GM21515 (cell line): ENCODE measurements at regions not wholly inside any gene's neighbourhood (a gene's known extent, or its start where the extent isn't known, plus 50 kb on each side); places are given as distances from the start of the nearest gene placed in this dataset.
"Not testable (repeated sequence)": the region's sequence is repeated elsewhere in the genome, so short reads cannot be mapped to it uniquely, and the experiment has no call there.

Experiments used
- ATAC-seq: cut with Tn5 transposase; IDR thresholded peaks from one replicate; pipeline ENCODE4 v1.9.1; 2021; ENCODE audit not compliant: unreplicated experiment

DNA sequence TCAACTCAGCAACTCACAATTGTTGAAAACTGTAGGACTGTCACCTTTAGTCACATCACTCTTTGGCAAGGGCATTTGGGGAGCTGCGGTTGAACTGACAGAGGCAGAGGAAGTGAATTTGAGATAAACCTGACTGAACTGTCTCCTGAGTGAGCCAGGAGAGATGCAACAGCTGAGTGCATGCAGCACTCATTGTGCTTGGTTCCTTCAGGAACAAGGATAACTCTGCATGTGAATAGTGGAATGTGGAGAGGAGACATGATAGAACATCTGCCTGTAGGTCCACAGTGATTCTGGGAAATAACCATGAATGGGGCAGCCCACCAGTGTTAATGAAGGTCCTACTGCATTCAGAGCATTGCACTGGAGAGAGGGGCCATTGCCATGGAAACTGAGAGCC, 494.7 kb downstream of the STK39 start:
- ATAC-seq = no peak

DNA sequence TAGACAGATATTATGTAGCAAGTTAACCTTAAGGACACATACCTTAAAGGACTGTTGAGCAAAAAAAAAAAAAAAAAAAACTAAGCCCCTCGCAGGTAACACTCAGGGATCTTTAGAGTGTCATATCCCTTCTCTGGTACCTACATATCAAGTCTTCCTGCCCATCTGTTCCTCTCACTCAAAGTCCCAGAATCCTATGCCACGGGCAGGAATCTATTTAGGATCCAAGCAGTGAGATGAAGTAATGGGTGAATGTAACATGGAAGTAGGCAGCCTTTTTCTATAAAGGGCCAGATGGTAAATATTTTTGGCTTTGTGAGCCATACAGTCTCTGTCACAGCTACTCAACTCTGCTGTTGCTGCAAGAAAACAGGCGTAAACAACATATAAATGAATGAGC, 496.7 kb downstream of the STK39 start:
- no peak for ATAC-seq

GRCh38 chr2:167749660-167750059, 497.7 kb downstream of the STK39 start:
- no peak for ATAC-seq

GRCh38 chr2:167749016-167749415, 498.4 kb downstream of the STK39 start:
- ATAC-seq = no peak

DNA sequence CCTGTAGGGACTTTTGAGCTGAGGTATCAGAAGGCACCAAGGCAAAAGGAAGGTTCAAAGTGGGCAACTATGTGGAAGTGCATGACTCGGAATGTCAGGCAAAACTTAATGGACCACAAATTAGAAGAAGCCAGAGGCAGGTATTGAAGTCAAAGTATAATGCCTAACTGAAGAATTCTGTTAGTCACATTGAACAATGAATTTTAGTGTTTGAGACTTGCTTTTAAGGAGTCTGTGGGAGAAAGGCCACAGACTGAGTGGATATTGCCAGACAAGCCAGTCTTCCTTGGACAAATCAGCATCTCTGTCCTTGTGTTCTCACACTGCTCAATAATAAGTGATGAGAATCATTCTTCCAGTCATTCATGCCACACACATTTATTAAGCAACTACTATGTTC, 498.9 kb downstream of the STK39 start:
- no peak for ATAC-seq

GRCh38 chr2:167745667-167746066, 501.7 kb downstream of the STK39 start:
- ATAC-seq = no peak

- ATAC-seq = not testable (repeated sequence)
Observed at GRCh38 chr2:167739921-167740320, 507.5 kb downstream of the STK39 start.

DNA sequence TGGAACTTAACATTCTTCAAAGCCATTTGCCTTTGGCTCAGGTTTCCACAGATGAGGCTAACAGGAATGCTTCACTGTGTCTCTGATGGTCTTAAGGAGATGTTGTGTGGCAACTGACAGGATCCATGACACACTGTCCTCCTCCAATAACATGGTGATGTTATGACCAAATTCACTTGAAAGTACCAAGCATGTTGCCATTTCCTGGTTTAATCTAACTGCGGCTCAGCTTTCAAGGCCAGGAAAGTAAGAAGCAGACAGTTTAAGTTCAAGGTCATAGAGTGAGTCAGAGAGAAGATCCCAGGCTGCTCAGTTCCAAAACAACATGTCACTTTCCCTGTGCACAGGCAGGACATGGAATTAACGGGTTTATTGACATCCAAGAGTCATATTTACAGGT, 513.6 kb downstream of the STK39 start:
- no peak for ATAC-seq

DNA sequence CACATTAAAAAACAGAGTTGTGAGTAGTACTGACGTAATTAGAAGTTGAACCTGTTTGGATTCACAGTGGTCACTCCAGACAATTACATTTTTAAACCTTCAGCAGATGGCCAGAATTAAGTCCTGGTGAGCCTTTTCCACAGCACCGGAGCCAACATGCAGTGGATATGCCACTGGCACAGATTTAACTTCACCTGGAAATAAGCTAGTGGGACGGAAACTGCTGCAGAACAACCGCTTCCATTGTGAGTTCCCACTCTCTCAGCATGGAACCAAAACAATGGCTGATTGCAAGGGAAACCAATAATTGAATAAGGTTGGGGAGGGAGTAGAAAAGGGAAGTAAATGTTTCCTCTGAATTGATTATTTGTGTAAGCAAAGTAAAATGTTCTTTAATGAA, 515.1 kb downstream of the STK39 start:
- ATAC-seq = no peak

- no peak for ATAC-seq
Observed at GRCh38 chr2:167729911-167730310, 517.5 kb downstream of the STK39 start.

GRCh38 chr2:167726788-167727187, 520.6 kb downstream of the STK39 start:
- ATAC-seq = no peak

DNA sequence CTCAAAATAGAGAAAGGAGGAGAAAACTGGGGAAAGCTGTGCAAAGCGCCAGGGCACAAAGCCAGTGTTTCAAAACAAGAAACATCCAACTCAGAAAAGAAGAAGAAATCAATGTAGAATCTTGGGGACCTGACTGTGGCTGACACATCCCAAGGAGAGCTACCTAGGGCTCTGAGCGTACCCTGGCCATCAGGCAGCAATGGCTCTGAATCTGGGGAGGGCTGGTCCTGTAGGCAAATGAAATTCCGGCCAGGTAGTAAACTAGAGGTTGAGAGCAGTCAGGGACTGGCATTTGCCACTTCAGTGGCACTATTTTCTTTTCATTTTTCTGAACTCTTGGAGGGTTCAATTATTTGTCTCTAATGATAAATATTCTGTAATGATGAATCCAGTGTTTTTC, 525.8 kb downstream of the STK39 start:
- ATAC-seq = no peak

DNA sequence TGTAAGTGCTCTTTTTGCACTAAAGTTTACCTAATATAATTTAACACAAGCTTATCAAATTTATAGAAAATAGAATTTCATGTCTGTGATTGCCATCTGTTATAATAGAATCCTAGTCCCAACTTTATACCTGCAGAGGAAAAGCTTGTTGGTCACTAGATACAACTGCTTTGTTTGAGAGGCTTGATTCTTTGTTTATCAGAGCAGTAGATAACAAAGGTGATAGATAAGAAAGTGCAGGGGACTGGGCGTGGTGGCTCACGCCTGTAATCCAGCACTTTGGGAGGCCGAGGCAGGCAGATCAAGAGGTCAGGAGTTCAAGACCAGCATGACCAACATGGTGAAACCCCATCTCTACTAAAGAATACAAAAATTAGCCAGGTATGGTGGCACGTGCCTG, 528.0 kb downstream of the STK39 start:
- no peak for ATAC-seq

DNA sequence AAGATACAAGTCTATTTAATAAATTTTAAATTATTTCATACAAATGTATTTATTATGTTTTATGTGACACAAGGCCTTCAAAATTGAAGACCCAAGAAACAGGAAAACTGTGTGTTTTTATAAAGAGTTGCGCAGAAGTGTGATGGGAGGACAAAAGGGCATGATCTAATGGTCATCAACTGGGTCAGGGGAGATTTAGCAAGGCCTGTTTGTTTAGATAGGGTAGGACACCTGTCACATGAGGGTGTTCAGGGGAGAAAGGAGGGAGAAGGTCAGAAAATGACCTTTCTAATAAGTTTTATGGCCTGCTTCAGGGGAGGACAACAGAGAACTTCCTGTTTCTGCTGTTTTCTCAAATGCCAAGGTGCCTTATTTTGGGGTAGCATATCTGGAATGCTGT, 528.8 kb downstream of the STK39 start:
- no peak for ATAC-seq

- no peak for ATAC-seq
Observed at GRCh38 chr2:167715932-167716331, 531.5 kb downstream of the STK39 start.

- not testable (repeated sequence) for ATAC-seq
Observed at GRCh38 chr2:167715498-167715897, 531.9 kb downstream of the STK39 start.

DNA sequence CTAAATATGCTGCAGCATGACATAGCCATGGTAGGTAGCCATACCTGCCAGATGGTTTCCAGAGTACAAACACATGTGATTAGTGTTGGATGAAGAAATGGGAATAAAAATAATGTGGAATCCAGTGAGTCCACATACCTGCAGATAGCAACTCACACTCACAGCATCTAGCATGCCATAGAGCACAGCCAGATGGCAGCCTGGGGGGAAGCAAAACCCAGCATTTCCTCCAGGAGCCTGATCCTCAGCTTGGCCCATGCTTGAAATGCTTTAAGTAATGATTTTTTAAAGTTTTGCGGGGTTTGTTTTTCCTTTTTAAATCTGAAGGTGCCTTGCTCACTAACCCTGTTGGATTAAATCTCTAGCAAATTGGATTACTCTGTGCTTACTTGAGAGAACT, 535.1 kb downstream of the STK39 start:
- ATAC-seq = no peak

DNA sequence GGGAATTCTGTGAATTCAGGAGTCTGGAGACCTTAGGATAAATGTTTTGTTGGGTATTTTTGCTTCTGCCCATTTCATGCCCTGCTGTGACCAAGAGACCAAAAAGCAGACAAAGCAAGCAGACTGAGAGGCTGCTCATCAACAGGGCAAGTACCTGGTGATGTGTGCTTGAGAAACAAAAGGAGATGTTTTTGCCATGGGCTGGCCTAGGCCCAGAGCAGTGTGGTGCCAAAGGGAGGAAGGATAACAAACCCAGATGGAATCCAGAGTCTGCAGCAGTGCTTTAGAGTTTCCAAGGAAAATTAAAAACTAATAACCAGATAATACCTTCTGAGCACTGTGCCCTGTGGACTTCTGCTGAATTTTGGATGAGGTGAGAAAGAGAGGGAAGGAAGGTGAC, 538.4 kb downstream of the STK39 start:
- no peak for ATAC-seq

GRCh38 chr2:167706800-167707199, 540.6 kb downstream of the STK39 start:
- ATAC-seq = no peak

GRCh38 chr2:167703441-167703840, 544.0 kb downstream of the STK39 start:
- ATAC-seq = no peak

- no peak for ATAC-seq
Observed at GRCh38 chr2:167702227-167702626, 545.2 kb downstream of the STK39 start.

DNA sequence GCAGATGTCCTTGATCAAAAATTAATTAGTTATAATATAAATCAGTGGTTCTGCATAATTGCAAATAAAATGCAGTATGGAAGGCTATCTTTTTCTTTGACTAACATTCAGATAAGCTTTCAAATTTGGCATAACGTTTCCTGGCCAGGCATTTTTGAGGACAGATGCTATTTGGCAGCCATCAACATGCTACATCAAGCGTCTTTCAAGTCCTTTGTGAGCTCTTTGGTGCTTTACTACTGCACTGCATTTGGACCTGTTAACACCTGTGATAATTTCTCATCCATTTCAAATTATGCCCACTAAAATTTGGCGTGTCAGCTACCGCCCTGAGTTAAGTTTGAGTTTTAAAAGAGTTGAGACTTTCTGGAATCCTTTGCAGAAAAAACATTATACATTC, 545.7 kb downstream of the STK39 start:
- no peak for ATAC-seq

GRCh38 chr2:167697948-167698347, 549.4 kb downstream of the STK39 start:
- no peak for ATAC-seq

DNA sequence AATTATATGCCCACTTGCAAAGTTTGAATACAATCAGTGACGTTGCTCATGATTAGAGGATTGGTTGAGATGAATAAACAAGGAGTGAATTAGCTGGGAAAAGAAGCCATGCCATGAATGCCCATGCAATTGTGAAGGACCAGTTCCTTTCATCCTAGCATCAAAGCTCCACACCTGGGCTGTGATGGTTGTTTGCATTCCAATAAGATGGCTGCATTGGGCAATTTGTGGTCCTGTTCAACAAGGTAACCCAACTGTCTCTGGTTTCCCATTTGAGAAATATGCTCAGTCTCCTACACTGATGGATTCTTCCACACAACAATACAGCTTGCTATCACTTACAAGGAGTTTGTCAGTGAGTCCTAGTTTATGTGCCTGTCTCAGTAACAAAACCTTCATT, 550.2 kb downstream of the STK39 start:
- no peak for ATAC-seq
